LNCaP clone FGC (cell line): ENCODE measurements at regions not wholly inside any gene's neighbourhood (a gene's known extent, or its start where the extent isn't known, plus 50 kb on each side); places are given as distances from the start of the nearest gene placed in this dataset.

ENCODE experiments used
- DNase-seq: peaks from one replicate; pipeline ENCODE4 v3.0.0-alpha.2; 2011; ENCODE audit warnings: low read depth
- H3K4me3 ChIP-seq: 2 replicates; pipeline ENCODE4 v1.5.1; 2011; ENCODE audit warnings: mild to moderate bottlenecking, low read depth, low read length, control low read depth
- CTCF ChIP-seq: IDR thresholded peaks from 2 replicates; pipeline ENCODE4 v1.5.1; 2012; ENCODE audit warnings: mild to moderate bottlenecking; ENCODE audit not compliant: control insufficient read depth, insufficient read depth; ENCODE audit errors: extremely low read depth

GRCh38 chr5:123865641-123866040 lies 353.7 kb downstream of the CSNK1G3 start:
- no peak for TF ChIP-seq CTCF
- DNase-seq = no peak
- no peak overlapping the region for H3K4me3 ChIP-seq

GRCh38 chr5:123864578-123864977 lies 352.6 kb downstream of the CSNK1G3 start:
- TF ChIP-seq CTCF = no peak
- DNase-seq = no peak
- no peak overlapping the region for H3K4me3 ChIP-seq

GRCh38 chr5:123858938-123859337 lies 347.0 kb downstream of the CSNK1G3 start:
- DNase-seq = no peak
- no peak overlapping the region for H3K4me3 ChIP-seq
- no peak for TF ChIP-seq CTCF

GRCh38 chr5:123856766-123857165 lies 344.8 kb downstream of the CSNK1G3 start:
- TF ChIP-seq CTCF = no peak
- no peak for DNase-seq
- H3K4me3 ChIP-seq = no peak overlapping the region

GRCh38 chr5:123855609-123856008 lies 343.6 kb downstream of the CSNK1G3 start:
- DNase-seq = no peak
- no peak overlapping the region for H3K4me3 ChIP-seq
- TF ChIP-seq CTCF = no peak

- TF ChIP-seq CTCF = no peak
- no peak for DNase-seq
- no peak overlapping the region for H3K4me3 ChIP-seq
Observed at GRCh38 chr5:123845356-123846100, 333.6 kb downstream of the CSNK1G3 start.

- DNase-seq = no peak
- no peak overlapping the region for H3K4me3 ChIP-seq
Observed at GRCh38 chr5:123844873-123845272, 332.9 kb downstream of the CSNK1G3 start.

More at GRCh38 chr5:123844873-123845272, 332.9 kb downstream of the CSNK1G3 start:
- no peak for TF ChIP-seq CTCF
